ENCODE measurements at regions not wholly inside any gene's neighbourhood (a gene's known extent, or its start where the extent isn't known, plus 50 kb on each side); places are given as distances from the start of the nearest gene placed in this dataset.

GRCh38 chrX:121120690-121121605 lies 73.5 kb downstream of the GLUD2 start:
- Histone ChIP-seq H3K9ac (ENCODE audit: low read length) (no peak overlapping the region), H3K36me3 (replicated peaks; ENCODE audit: insufficient read depth, low read length) (no peaks in the 10 kb centered on the region)

GRCh38 chrX:121122332-121122731 lies 74.9 kb downstream of the GLUD2 start:
- no peak overlapping the region for H3K4me3 ChIP-seq (ENCODE audit: low read length)
- DNase-seq, result no peak
- no peaks in the 10 kb centered on the region for H3F3A ChIP-seq (ENCODE audit: insufficient read depth, low read length)
- H3K4me2 ChIP-seq (ENCODE audit: low read depth, low read length), result no peak overlapping the region
- TF ChIP-seq CTCF (IDR thresholded peaks at IDR 0.05; ENCODE audit: low read length) (no peak), EZH2 (optimal IDR thresholded peaks at IDR 0.05; ENCODE audit: low read depth, low read length) (no peak), EZH2phosphoT487 (IDR thresholded peaks at IDR 0.05; ENCODE audit: low read length) (no peak)
- no peaks in the 10 kb centered on the region for H3K9me3 ChIP-seq (replicated peaks; ENCODE audit: insufficient read depth, low read length)
- no peak overlapping the region for H3K27ac ChIP-seq (ENCODE audit: low read length)
- H3K4me1 ChIP-seq (ENCODE audit: low read length), result no peaks in the 10 kb centered on the region
- H3K36me3 ChIP-seq (replicated peaks; ENCODE audit: insufficient read depth, low read length), result no peaks in the 10 kb centered on the region
- no peak overlapping the region for H2AFZ ChIP-seq (ENCODE audit: low read length)
- H4K20me1 ChIP-seq (ENCODE audit: insufficient read depth, low read length), result no peaks in the 10 kb centered on the region
- H3K27me3 ChIP-seq (replicated peaks; ENCODE audit: insufficient read depth, low read length), result no peaks in the 10 kb centered on the region
- H3K9me2 ChIP-seq (replicated peaks; ENCODE audit: insufficient read depth, low read length), result no peaks in the 10 kb centered on the region
- H3K9ac ChIP-seq (ENCODE audit: low read length), result no peak overlapping the region
- H3K79me2 ChIP-seq (ENCODE audit: low read length), result no peaks in the 10 kb centered on the region

More at GRCh38 chrX:121120690-121121605, 73.5 kb downstream of the GLUD2 start:
- Histone ChIP-seq H3K9me3 (replicated peaks; ENCODE audit: insufficient read depth, low read length) (no peaks in the 10 kb centered on the region), H3F3A (ENCODE audit: insufficient read depth, low read length) (no peaks in the 10 kb centered on the region), H3K27me3 (replicated peaks; ENCODE audit: insufficient read depth, low read length) (no peaks in the 10 kb centered on the region), H4K20me1 (ENCODE audit: insufficient read depth, low read length) (no peaks in the 10 kb centered on the region), H3K4me1 (ENCODE audit: low read length) (no peaks in the 10 kb centered on the region), H3K27ac (ENCODE audit: low read length) (no peak overlapping the region), H3K4me2 (ENCODE audit: low read depth, low read length) (no peak overlapping the region), H3K4me3 (ENCODE audit: low read length) (no peak overlapping the region), H3K9me2 (replicated peaks; ENCODE audit: insufficient read depth, low read length) (no peaks in the 10 kb centered on the region), H3K79me2 (ENCODE audit: low read length) (no peaks in the 10 kb centered on the region), H2AFZ (ENCODE audit: low read length) (no peak overlapping the region)
- no peak for TF ChIP-seq EZH2phosphoT487 (IDR thresholded peaks at IDR 0.05; ENCODE audit: low read length)
- no peak for TF ChIP-seq EZH2 (optimal IDR thresholded peaks at IDR 0.05; ENCODE audit: low read depth, low read length)
- no peak for TF ChIP-seq CTCF (IDR thresholded peaks at IDR 0.05; ENCODE audit: low read length)
- DNase-seq, result no peak

GRCh38 chrX:121128925-121129877 lies 81.8 kb downstream of the GLUD2 start:
- TF ChIP-seq EZH2phosphoT487 (IDR thresholded peaks at IDR 0.05; ENCODE audit: low read length) (no peak), CTCF (IDR thresholded peaks at IDR 0.05; ENCODE audit: low read length) (no peak), EZH2 (optimal IDR thresholded peaks at IDR 0.05; ENCODE audit: low read depth, low read length) (no peak)
- Histone ChIP-seq H2AFZ (ENCODE audit: low read length) (no peak overlapping the region), H3K27ac (ENCODE audit: low read length) (no peak overlapping the region), H3K9me2 (replicated peaks; ENCODE audit: insufficient read depth, low read length) (no peaks in the 10 kb centered on the region), H3K27me3 (replicated peaks; ENCODE audit: insufficient read depth, low read length) (no peaks in the 10 kb centered on the region), H3K36me3 (replicated peaks; ENCODE audit: insufficient read depth, low read length) (no peaks in the 10 kb centered on the region), H3K4me2 (ENCODE audit: low read depth, low read length) (no peak overlapping the region), H3K4me1 (ENCODE audit: low read length) (no peaks in the 10 kb centered on the region), H3F3A (ENCODE audit: insufficient read depth, low read length) (no peaks in the 10 kb centered on the region), H3K9me3 (replicated peaks; ENCODE audit: insufficient read depth, low read length) (no peaks in the 10 kb centered on the region), H3K79me2 (ENCODE audit: low read length) (no peaks in the 10 kb centered on the region), H4K20me1 (ENCODE audit: insufficient read depth, low read length) (no peaks in the 10 kb centered on the region), H3K4me3 (ENCODE audit: low read length) (no peak overlapping the region), H3K9ac (ENCODE audit: low read length) (no peak overlapping the region)
- DNase-seq, result no peak
